Caco-2 (cell line): ENCODE measurements at regions not wholly inside any gene's neighbourhood (a gene's known extent, or its start where the extent isn't known, plus 50 kb on each side); places are given as distances from the start of the nearest gene placed in this dataset.

Experiments
- BruUV-seq: library from RNA; stranded (reverse); fragments of 400-500 nt; replicated peaks from 2 replicates; lab custom pipeline; 2021; lab: Mats Ljungman, UMichigan
- CTCF ChIA-PET: fragments of 300-600 bp; sonication (Branson Sonifier 250); formaldehyde crosslinking; loops from one replicate; lab custom pipeline; 2022; ENCODE audit warnings: antibody characterized with exemption; lab: Charles Lee
- POLR2A ChIA-PET: fragments of 300-600 bp; sonication (Branson Sonifier 250); formaldehyde crosslinking; loops from one replicate; lab custom pipeline; 2022; ENCODE audit warnings: antibody characterized with exemption; lab: Charles Lee
- DNase-seq, 2 experiments: peaks; one replicate each; pipeline versions ENCODE4 v3.0.0 to v3.0.0-alpha.2; 2020 to 2022
- H3K27me3 ChIP-seq: replicated peaks from 2 replicates; pipeline ENCODE4 v1.6.0; 2011; ENCODE audit warnings: low read length; ENCODE audit not compliant: control insufficient read depth, insufficient read depth
- H3K36me3 ChIP-seq: 2 replicates; pipeline ENCODE4 v1.5.1; 2011; ENCODE audit warnings: low read length; ENCODE audit not compliant: control insufficient read depth, insufficient read depth
- H3K4me1 ChIP-seq: fragments of 250-450 bp; sonication (Bioruptor Pico); 2 replicates; pipeline ENCODE4 v1.5.1; 2020; ENCODE audit warnings: mild to moderate bottlenecking
- H3K4me3 ChIP-seq: 2 replicates; pipeline ENCODE4 v1.5.1; 2011; ENCODE audit warnings: low read depth, mild to moderate bottlenecking, control low read depth, low read length
- H3K9me3 ChIP-seq: fragments of 250-450 bp; sonication (Bioruptor Pico); 2 replicates; pipeline ENCODE4 v1.5.1; 2020; ENCODE audit warnings: mild to moderate bottlenecking, moderate library complexity
- H3K27ac Mint-ChIP-seq: one replicate; pipeline ENCODE4 v1.8.0; 2022; ENCODE audit warnings: mixed read lengths; ENCODE audit not compliant: unreplicated experiment
- H3K27me3 Mint-ChIP-seq: one replicate; pipeline ENCODE4 v1.8.0; 2022; ENCODE audit warnings: mixed read lengths; ENCODE audit not compliant: insufficient read depth, unreplicated experiment
- H3K36me3 Mint-ChIP-seq: one replicate; pipeline ENCODE4 v1.8.0; 2022; ENCODE audit warnings: mild to moderate bottlenecking, mixed read lengths; ENCODE audit not compliant: insufficient read depth, unreplicated experiment
- H3K4me1 Mint-ChIP-seq: one replicate; pipeline ENCODE4 v1.8.0; 2022; ENCODE audit warnings: low read depth, mixed read lengths; ENCODE audit not compliant: unreplicated experiment
- H3K4me3 Mint-ChIP-seq: one replicate; pipeline ENCODE4 v1.8.0; 2022; ENCODE audit warnings: mild to moderate bottlenecking, moderate library complexity, mixed read lengths; ENCODE audit not compliant: unreplicated experiment
- H3K9me3 Mint-ChIP-seq: one replicate; pipeline ENCODE4 v1.8.0; 2022; ENCODE audit warnings: mixed read lengths; ENCODE audit not compliant: unreplicated experiment
- intact Hi-C: fragments of 100-400 bp; cut with micrococcal nuclease; formaldehyde crosslinking; loops from one replicate; pipeline ENCODE4 v1.10.0; 2022; ENCODE audit not compliant: unreplicated experiment
- TF ChIP-seq, protein P1 (sequence below), 2 experiments: fragments of 200-600 bp in 1 of 2; IDR thresholded peaks; 1 replicate in 1 of 2; 2 replicates in 1 of 2; pipeline versions ENCODE4 v1.5.1 to v1.8.0; 2011 to 2022; ENCODE audit warnings: antibody characterized with exemption in 1 of 2, control low read depth in 1 of 2, inconsistent platforms in 1 of 2, low read depth in 1 of 2, low read length in 1 of 2, mild to moderate bottlenecking in 1 of 2, moderate library complexity in 1 of 2; ENCODE audit not compliant: insufficient read depth in 1 of 2, severe bottlenecking in 1 of 2, unreplicated experiment in 1 of 2

DNA sequence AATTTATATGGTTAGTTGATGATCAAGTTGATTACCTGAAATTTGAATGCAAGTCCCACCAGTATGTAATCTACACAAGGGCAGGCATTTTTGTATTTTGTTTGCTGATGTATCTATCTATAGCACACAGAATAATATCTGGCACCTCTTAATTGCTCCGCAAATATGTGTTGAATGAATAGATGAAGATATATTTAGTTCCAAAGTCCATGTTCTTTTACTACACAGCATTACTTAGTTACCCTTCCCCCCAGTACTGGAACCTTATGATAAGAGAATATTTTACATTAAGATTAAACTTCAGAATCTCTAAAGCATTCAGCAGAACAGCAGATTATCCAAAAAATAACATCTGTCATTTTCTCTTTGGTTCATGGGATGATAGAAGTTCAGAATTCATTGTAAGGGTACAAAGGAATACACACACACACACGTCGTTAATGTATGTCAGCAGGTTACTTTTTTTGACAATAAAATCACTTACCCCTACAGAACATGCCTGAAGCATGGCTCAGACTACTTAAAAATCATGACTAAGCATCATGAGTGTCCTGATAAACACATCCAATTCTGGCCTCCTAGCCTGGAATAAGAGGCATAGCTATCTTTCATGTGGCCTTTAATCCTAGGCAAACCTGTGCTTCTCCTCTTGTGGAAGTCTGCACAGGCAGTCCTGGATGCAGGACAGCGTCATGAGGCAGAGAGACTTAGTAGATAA lies 148.9 kb upstream of the TBC1D5 start:
- peaks cover 29% of the 10 kb centered on the region for H3K4me1 ChIP-seq
- H3K36me3 Mint-ChIP-seq: no peaks in the 10 kb centered on the region
- peaks cover 22% of the 10 kb centered on the region for H3K4me1 Mint-ChIP-seq
- ChIA-PET POLR2A (no interaction called here), CTCF (no interaction called here)
- H3K36me3 ChIP-seq: no peaks in the 10 kb centered on the region; the same call in 1 of the 2 replicates
- H3K27ac Mint-ChIP-seq: no peak overlapping the region
- H3K9me3 ChIP-seq: no peaks in the 10 kb centered on the region
- no peak for DNase-seq
- intact Hi-C loops: loop anchor here (2.0 to 5.0 kb wide), 2 partner anchors 82 to 261 kb away; no protein-coding TSS in a partner anchor
- H3K27me3 ChIP-seq: no peaks in the 10 kb centered on the region
- no peaks in the 10 kb centered on the region for H3K27me3 Mint-ChIP-seq
- H3K9me3 Mint-ChIP-seq: peaks cover under 1% of the 10 kb centered on the region
- no peak overlapping the region for H3K4me3 ChIP-seq
- TF ChIP-seq, protein P1, sequence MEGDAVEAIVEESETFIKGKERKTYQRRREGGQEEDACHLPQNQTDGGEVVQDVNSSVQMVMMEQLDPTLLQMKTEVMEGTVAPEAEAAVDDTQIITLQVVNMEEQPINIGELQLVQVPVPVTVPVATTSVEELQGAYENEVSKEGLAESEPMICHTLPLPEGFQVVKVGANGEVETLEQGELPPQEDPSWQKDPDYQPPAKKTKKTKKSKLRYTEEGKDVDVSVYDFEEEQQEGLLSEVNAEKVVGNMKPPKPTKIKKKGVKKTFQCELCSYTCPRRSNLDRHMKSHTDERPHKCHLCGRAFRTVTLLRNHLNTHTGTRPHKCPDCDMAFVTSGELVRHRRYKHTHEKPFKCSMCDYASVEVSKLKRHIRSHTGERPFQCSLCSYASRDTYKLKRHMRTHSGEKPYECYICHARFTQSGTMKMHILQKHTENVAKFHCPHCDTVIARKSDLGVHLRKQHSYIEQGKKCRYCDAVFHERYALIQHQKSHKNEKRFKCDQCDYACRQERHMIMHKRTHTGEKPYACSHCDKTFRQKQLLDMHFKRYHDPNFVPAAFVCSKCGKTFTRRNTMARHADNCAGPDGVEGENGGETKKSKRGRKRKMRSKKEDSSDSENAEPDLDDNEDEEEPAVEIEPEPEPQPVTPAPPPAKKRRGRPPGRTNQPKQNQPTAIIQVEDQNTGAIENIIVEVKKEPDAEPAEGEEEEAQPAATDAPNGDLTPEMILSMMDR (IDR thresholded peaks at IDR 0.05; ENCODE audit: insufficient read depth in 1 of 2, low read depth in 1 of 2, low read length in 1 of 2, severe bottlenecking in 1 of 2, unreplicated experiment in 1 of 2): no peak
- no peak overlapping the region for H3K4me3 Mint-ChIP-seq
- no TSS peak for BruUV-seq

DNA sequence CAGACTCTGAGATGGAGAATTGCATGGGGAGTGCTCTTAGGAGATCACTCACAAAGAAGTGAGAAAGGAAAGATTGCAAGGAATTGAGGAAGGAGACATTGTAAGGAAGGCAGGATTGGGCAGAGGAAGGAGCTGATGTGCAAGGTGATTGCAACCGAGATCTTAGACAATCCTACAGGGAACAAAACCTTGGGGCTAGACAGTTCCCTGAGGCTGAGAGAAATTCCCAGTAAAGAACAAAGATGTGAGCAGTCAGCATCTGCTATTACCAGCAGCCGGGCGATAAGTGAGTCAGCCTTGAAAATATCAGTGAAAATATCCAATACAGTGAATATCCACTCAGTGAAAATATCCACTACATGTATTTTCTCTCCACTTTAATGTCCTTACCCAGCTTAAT lies 143.6 kb upstream of the TBC1D5 start:
- TF ChIP-seq, protein P1 (IDR thresholded peaks at IDR 0.05; ENCODE audit: insufficient read depth in 1 of 2, low read depth in 1 of 2, low read length in 1 of 2, severe bottlenecking in 1 of 2, unreplicated experiment in 1 of 2): no peak
- H3K27me3 Mint-ChIP-seq: no peaks in the 10 kb centered on the region
- H3K4me3 Mint-ChIP-seq: no peak overlapping the region
- no peaks in the 10 kb centered on the region for H3K36me3 Mint-ChIP-seq
- H3K9me3 Mint-ChIP-seq: no peaks in the 10 kb centered on the region
- DNase-seq: no peak
- no TSS peak for BruUV-seq
- no peaks in the 10 kb centered on the region for H3K36me3 ChIP-seq
- H3K27me3 ChIP-seq: no peaks in the 10 kb centered on the region
- CTCF ChIA-PET: no interaction called here
- peaks cover 19% of the 10 kb centered on the region for H3K4me1 ChIP-seq
- no peaks in the 10 kb centered on the region for H3K9me3 ChIP-seq
- no peak overlapping the region for H3K27ac Mint-ChIP-seq
- H3K4me3 ChIP-seq: no peak overlapping the region
- intact Hi-C loops: no loop called here
- POLR2A ChIA-PET: no interaction called here
- peaks cover 7% of the 10 kb centered on the region for H3K4me1 Mint-ChIP-seq

GRCh38 chr3:17882981-17883380 lies 140.6 kb upstream of the TBC1D5 start:
- no peak for DNase-seq
- no peak overlapping the region for H3K4me3 ChIP-seq
- TF ChIP-seq, protein P1 (IDR thresholded peaks at IDR 0.05; ENCODE audit: insufficient read depth in 1 of 2, low read depth in 1 of 2, low read length in 1 of 2, severe bottlenecking in 1 of 2, unreplicated experiment in 1 of 2): no peak
- intact Hi-C loops: no loop called here
- H3K27me3 ChIP-seq: no peaks in the 10 kb centered on the region
- Mint-ChIP-seq H3K4me1 (no peaks in the 10 kb centered on the region), H3K9me3 (no peaks in the 10 kb centered on the region), H3K27ac (no peak overlapping the region), H3K27me3 (no peaks in the 10 kb centered on the region), H3K36me3 (no peaks in the 10 kb centered on the region), H3K4me3 (no peak overlapping the region)
- no peaks in the 10 kb centered on the region for H3K4me1 ChIP-seq
- no peaks in the 10 kb centered on the region for H3K9me3 ChIP-seq
- ChIA-PET POLR2A (no interaction called here), CTCF (no interaction called here)
- no peaks in the 10 kb centered on the region for H3K36me3 ChIP-seq
- no TSS peak for BruUV-seq
